DOHH2 (cell line): ENCODE measurements at regions not wholly inside any gene's neighbourhood (a gene's known extent, or its start where the extent isn't known, plus 50 kb on each side); places are given as distances from the start of the nearest gene placed in this dataset.

ENCODE experiments used
- H3F3A ChIP-seq: fragments of 200-600 bp; sonication (generic), shearing (Covaris generic); 2 replicates; pipeline ENCODE4 v1.6.0; 2016; ENCODE audit warnings: antibody characterized with exemption, mild to moderate bottlenecking; ENCODE audit not compliant: control insufficient read depth, insufficient read depth
- H3K27ac ChIP-seq: fragments of 200-600 bp; sonication (generic); 2 replicates; pipeline ENCODE4 v1.5.1; 2014; ENCODE audit warnings: low read depth, mild to moderate bottlenecking, low read length, moderate library complexity
- H3K27me3 ChIP-seq: fragments of 200-600 bp; sonication (generic); 2 replicates; pipeline ENCODE4 v1.6.1; 2014; ENCODE audit warnings: mild to moderate bottlenecking, low read length, mixed read lengths; ENCODE audit not compliant: control insufficient read depth
- H3K36me3 ChIP-seq: fragments of 200-600 bp; sonication (generic); 2 replicates; pipeline ENCODE4 v1.6.1; 2014; ENCODE audit warnings: mild to moderate bottlenecking, low read length, moderate library complexity, mixed read lengths; ENCODE audit not compliant: control insufficient read depth
- H3K4me1 ChIP-seq: fragments of 200-600 bp; sonication (generic); 2 replicates; pipeline ENCODE4 v1.6.1; 2014; ENCODE audit warnings: mild to moderate bottlenecking, low read length, mixed read lengths; ENCODE audit not compliant: control insufficient read depth
- H3K4me2 ChIP-seq: fragments of 200-600 bp; sonication (generic); 2 replicates; pipeline ENCODE4 v1.6.0; 2014; ENCODE audit warnings: mild to moderate bottlenecking, low read length, moderate library complexity
- H3K4me3 ChIP-seq: fragments of 200-600 bp; sonication (generic); 2 replicates; pipeline ENCODE4 v1.5.1; 2014; ENCODE audit warnings: mild to moderate bottlenecking, low read length, mixed read lengths
- H3K79me2 ChIP-seq: fragments of 200-600 bp; sonication (generic); 2 replicates; pipeline ENCODE4 v1.6.1; 2014; ENCODE audit warnings: mild to moderate bottlenecking, low read length, mixed read lengths; ENCODE audit not compliant: control insufficient read depth
- H3K9me2 ChIP-seq: fragments of 200-600 bp; sonication (generic); replicated peaks from 2 replicates; pipeline ENCODE4 v1.6.1; 2014; ENCODE audit warnings: mild to moderate bottlenecking, low read length, mixed read lengths; ENCODE audit not compliant: control insufficient read depth
- H3K9me3 ChIP-seq: fragments of 200-600 bp; sonication (generic); 2 replicates; pipeline ENCODE4 v1.6.1; 2014; ENCODE audit warnings: antibody characterized with exemption, low read length, mixed read lengths; ENCODE audit not compliant: control insufficient read depth, insufficient read depth
- H4K20me1 ChIP-seq: fragments of 200-600 bp; sonication (generic); 2 replicates; pipeline ENCODE4 v1.6.0; 2014; ENCODE audit warnings: low read depth, mild to moderate bottlenecking, antibody characterized with exemption, low read length, moderate library complexity; ENCODE audit not compliant: control insufficient read depth, insufficient read depth
- EZH2phosphoT487 ChIP-seq: fragments of 200-600 bp; sonication (generic); IDR thresholded peaks from 2 replicates; pipeline ENCODE4 v1.6.1; 2017; ENCODE audit warnings: borderline replicate concordance, mild to moderate bottlenecking, antibody characterized with exemption, low read length, moderate library complexity, mixed read lengths
- TF ChIP-seq, protein P1 (sequence below): fragments of 200-600 bp; sonication (generic); IDR thresholded peaks from one replicate; pipeline ENCODE4 v1.5.1; 2014; ENCODE audit warnings: antibody characterized with exemption, mild to moderate bottlenecking, low read depth, low read length; ENCODE audit not compliant: poor library complexity, severe bottlenecking

DNA sequence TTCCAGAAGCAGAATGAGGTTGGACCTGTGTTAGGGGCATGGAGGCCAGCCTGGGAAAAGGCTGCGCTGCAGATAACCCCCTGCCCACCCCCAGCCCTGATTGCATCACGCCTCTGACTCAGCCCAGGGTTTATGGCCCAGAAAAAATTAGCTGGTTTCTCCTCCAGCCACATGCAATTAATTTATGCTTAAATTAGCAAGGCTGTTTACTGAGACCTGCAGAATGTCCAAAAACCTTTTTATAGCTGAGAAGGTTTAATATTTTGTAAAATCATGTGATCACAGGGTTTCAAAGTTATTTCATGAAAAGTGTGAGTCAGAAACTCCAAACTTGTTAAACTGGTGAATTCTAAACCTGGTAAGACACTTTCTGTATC lies 123.1 kb upstream of the HDAC4 start:
- Histone ChIP-seq H3K4me3 (no peak overlapping the region), H3K4me2 (no peak overlapping the region), H3K4me1 (no peaks in the 10 kb centered on the region), H3K27me3 (no peaks in the 10 kb centered on the region), H3K36me3 (no peaks in the 10 kb centered on the region), H3K9me3 (no peaks in the 10 kb centered on the region), H3K79me2 (no peaks in the 10 kb centered on the region), H4K20me1 (no peaks in the 10 kb centered on the region), H3K27ac (no peak overlapping the region), H3F3A (no peaks in the 10 kb centered on the region), H3K9me2 (no peaks in the 10 kb centered on the region)
- TF ChIP-seq, protein P1, sequence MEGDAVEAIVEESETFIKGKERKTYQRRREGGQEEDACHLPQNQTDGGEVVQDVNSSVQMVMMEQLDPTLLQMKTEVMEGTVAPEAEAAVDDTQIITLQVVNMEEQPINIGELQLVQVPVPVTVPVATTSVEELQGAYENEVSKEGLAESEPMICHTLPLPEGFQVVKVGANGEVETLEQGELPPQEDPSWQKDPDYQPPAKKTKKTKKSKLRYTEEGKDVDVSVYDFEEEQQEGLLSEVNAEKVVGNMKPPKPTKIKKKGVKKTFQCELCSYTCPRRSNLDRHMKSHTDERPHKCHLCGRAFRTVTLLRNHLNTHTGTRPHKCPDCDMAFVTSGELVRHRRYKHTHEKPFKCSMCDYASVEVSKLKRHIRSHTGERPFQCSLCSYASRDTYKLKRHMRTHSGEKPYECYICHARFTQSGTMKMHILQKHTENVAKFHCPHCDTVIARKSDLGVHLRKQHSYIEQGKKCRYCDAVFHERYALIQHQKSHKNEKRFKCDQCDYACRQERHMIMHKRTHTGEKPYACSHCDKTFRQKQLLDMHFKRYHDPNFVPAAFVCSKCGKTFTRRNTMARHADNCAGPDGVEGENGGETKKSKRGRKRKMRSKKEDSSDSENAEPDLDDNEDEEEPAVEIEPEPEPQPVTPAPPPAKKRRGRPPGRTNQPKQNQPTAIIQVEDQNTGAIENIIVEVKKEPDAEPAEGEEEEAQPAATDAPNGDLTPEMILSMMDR, result no peak
- no peak for TF ChIP-seq EZH2phosphoT487

DNA sequence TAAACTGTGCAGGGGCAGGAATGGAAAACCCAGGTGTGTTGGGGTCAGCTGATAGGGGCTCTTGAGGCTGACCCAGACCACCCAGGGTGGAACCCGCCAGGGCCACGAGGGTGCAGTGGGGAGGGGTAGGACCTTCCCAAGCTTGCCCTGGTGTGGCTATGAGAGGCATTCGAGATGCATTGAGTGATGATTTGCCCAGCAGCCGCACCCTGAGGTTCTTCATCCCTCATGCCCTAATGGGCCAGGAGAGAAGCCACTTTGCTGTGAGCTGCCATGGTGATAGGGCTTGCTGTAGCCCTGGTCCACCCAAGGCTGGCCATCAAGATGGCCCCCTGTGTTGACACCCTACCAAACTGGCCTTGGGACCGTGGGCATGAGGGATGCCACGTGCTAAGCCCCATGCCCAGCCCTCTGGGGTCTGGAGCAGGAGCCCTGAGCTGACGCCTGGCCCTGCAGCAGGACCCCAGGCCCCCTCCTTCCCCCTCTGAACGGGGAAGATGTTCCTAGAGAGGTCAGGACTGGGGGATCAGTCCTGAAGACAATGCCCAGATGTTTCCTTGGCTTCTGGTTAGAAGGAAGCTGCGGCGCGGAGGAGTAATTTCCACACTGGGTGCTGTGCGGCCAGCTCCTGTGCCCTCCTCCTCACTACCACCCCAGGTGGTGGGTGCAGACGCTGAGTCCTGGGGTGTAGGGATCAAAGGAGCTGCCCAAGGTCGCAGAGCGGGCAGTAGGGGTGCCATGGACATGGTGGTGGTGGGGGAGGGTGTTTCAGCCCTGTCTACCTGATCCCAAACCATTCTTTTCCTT lies 122.5 kb upstream of the HDAC4 start:
- no peaks in the 10 kb centered on the region for H3K27me3 ChIP-seq
- no peaks in the 10 kb centered on the region for H3K4me1 ChIP-seq
- no peaks in the 10 kb centered on the region for H3F3A ChIP-seq
- no peaks in the 10 kb centered on the region for H3K9me2 ChIP-seq
- no peak overlapping the region for H3K4me2 ChIP-seq
- H3K27ac ChIP-seq, result no peak overlapping the region
- no peaks in the 10 kb centered on the region for H3K79me2 ChIP-seq
- H3K9me3 ChIP-seq, result no peaks in the 10 kb centered on the region
- H4K20me1 ChIP-seq, result no peaks in the 10 kb centered on the region
- no peak overlapping the region for H3K4me3 ChIP-seq
- no peak for TF ChIP-seq EZH2phosphoT487
- TF ChIP-seq, protein P1, result no peak
- H3K36me3 ChIP-seq, result no peaks in the 10 kb centered on the region

DNA sequence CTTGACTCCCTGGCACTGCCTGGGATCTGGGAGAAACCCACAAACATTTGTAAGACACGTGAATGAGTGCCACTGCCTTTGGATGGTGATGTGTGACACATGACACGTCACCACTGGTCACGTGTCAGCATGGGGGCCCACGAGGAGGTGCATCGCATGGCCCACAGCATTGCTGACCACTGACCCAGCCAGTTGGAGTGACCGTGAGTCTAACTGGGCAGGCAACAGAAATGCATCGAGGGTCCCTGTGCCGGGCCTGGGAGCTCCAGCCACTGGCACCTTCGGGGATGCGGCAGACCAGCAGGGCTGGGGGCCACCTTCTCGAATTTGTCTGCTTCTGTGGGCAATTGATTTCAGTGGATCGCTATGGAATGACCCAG lies 121.9 kb upstream of the HDAC4 start:
- Histone ChIP-seq H3K4me2 (no peak overlapping the region), H3F3A (no peaks in the 10 kb centered on the region), H3K27me3 (no peaks in the 10 kb centered on the region), H3K4me3 (no peak overlapping the region), H3K79me2 (no peaks in the 10 kb centered on the region), H3K36me3 (no peaks in the 10 kb centered on the region), H3K27ac (no peak overlapping the region), H3K9me3 (no peaks in the 10 kb centered on the region), H3K9me2 (no peaks in the 10 kb centered on the region), H3K4me1 (no peaks in the 10 kb centered on the region), H4K20me1 (no peaks in the 10 kb centered on the region)
- no peak for TF ChIP-seq EZH2phosphoT487
- TF ChIP-seq, protein P1, result no peak
